ENCODE measurements at regions not wholly inside any gene's neighbourhood (a gene's known extent, or its start where the extent isn't known, plus 50 kb on each side); places are given as distances from the start of the nearest gene placed in this dataset.

GRCh38 chr6:67068781-67069180 is 1361.8 kb upstream of the EYS start:
- no peak for TF ChIP-seq HDGF (IDR thresholded peaks at IDR 0.05; ENCODE audit: borderline replicate concordance)
- no peak for TF ChIP-seq BHLHE40 (IDR thresholded peaks at IDR 0.05; ENCODE audit: borderline replicate concordance)
- TF ChIP-seq FOXA1 (IDR thresholded peaks at IDR 0.05), result no peak
- no peak for TF ChIP-seq SP1 (IDR thresholded peaks at IDR 0.05)
- TF ChIP-seq ELF4 (IDR thresholded peaks at IDR 0.05), result no peak
- TF ChIP-seq FOXM1 (IDR thresholded peaks at IDR 0.05; ENCODE audit: borderline replicate concordance), result no peak
